ENCODE measurements at regions not wholly inside any gene's neighbourhood (a gene's known extent, or its start where the extent isn't known, plus 50 kb on each side); places are given as distances from the start of the nearest gene placed in this dataset.
A peak's percentile ranks its signal among the peaks of the same experiment; 100 is the strongest.

GRCh38 chrY:14328677-14329345, 195.5 kb upstream of the NLGN4Y start:
- H3K27ac ChIP-seq = no peak overlapping the region
- H3K27me3 ChIP-seq = no peaks in the 10 kb centered on the region
- intact Hi-C loops (cut with DNase I) = no loop called here
- ATAC-seq = no peak
- no peaks in the 10 kb centered on the region for H3K4me1 ChIP-seq
- no peak overlapping the region for H3K4me3 ChIP-seq
- no peaks in the 10 kb centered on the region for H3K36me3 ChIP-seq
- TF ChIP-seq CTCF (IDR thresholded peaks at IDR 0.05) = no peak
- no peaks in the 10 kb centered on the region for H3K9me3 ChIP-seq
- DNase-seq = no peak

- Histone ChIP-seq H3K4me1 (no peaks in the 10 kb centered on the region), H3K4me3 (no peak overlapping the region), H3K27me3 (no peaks in the 10 kb centered on the region), H3K27ac (no peak overlapping the region), H3K9me3 (no peaks in the 10 kb centered on the region), H3K36me3 (no peaks in the 10 kb centered on the region)
- intact Hi-C loops (cut with DNase I) = no loop called here
- TF ChIP-seq CTCF (IDR thresholded peaks at IDR 0.05) = no peak
- no peak for ATAC-seq
- DNase-seq = no peak
Observed at GRCh38 chrY:14330362-14330761, 194.0 kb upstream of the NLGN4Y start.

- Histone ChIP-seq H3K27me3 (no peaks in the 10 kb centered on the region), H3K4me1 (no peaks in the 10 kb centered on the region), H3K36me3 (no peaks in the 10 kb centered on the region), H3K4me3 (no peak overlapping the region), H3K9me3 (no peaks in the 10 kb centered on the region), H3K27ac (no peak overlapping the region)
- intact Hi-C loops (cut with DNase I) = no loop called here
- DNase-seq (no peak), ATAC-seq (no peak)
- TF ChIP-seq CTCF (IDR thresholded peaks at IDR 0.05) = no peak
Observed at GRCh38 chrY:14339524-14339923, 184.8 kb upstream of the NLGN4Y start.

- Histone ChIP-seq H3K9me3 (no peaks in the 10 kb centered on the region), H3K36me3 (no peaks in the 10 kb centered on the region), H3K4me1 (no peaks in the 10 kb centered on the region), H3K27ac (peak overlapping the region; percentile 2), H3K4me3 (peak overlapping the region; percentile 5), H3K27me3 (no peaks in the 10 kb centered on the region)
- DNase-seq = no peak
- peak; percentile 79 for ATAC-seq
- intact Hi-C loops (cut with DNase I) = no loop called here
- no peak for TF ChIP-seq CTCF (IDR thresholded peaks at IDR 0.05)
Observed at GRCh38 chrY:14340459-14341143, 183.7 kb upstream of the NLGN4Y start.

- intact Hi-C loops (cut with DNase I) = no loop called here
Observed at GRCh38 chrY:14344648-14345333, 179.5 kb upstream of the NLGN4Y start.

More at GRCh38 chrY:14344648-14345333, 179.5 kb upstream of the NLGN4Y start:
- DNase-seq = no peak
- no peaks in the 10 kb centered on the region for H3K9me3 ChIP-seq
- TF ChIP-seq CTCF (IDR thresholded peaks at IDR 0.05) = no peak
- no peak for ATAC-seq
- H3K4me3 ChIP-seq = peak overlapping the region; percentile 33
- no peaks in the 10 kb centered on the region for H3K36me3 ChIP-seq
- H3K4me1 ChIP-seq = no peaks in the 10 kb centered on the region
- H3K27ac ChIP-seq = no peak overlapping the region
- H3K27me3 ChIP-seq = no peaks in the 10 kb centered on the region
